Smooth muscle cell (in vitro differentiated cells): ENCODE measurements at regions not wholly inside any gene's neighbourhood (a gene's known extent, or its start where the extent isn't known, plus 50 kb on each side); places are given as distances from the start of the nearest gene placed in this dataset.

Source experiments
- DNase-seq: peaks from one replicate; lab custom pipeline; 2025; ENCODE audit not compliant: unreplicated experiment; lab: John Stamatoyannopoulos, UW
- H2AFZ ChIP-seq: fragments of 200-600 bp; sonication (generic); 2 replicates; pipeline ENCODE4 v1.6.0; 2016; ENCODE audit warnings: antibody characterized with exemption, low read depth, mild to moderate bottlenecking
- H3F3A ChIP-seq: fragments of 200-600 bp; sonication (generic); 2 replicates; pipeline ENCODE4 v1.6.0; 2017; ENCODE audit warnings: antibody characterized with exemption, low read depth
- H3K27ac ChIP-seq: fragments of 200-600 bp; sonication (generic); 2 replicates; pipeline ENCODE4 v1.5.1; 2016; ENCODE audit warnings: low read depth, mild to moderate bottlenecking
- H3K27me3 ChIP-seq: fragments of 200-600 bp; sonication (generic); 2 replicates; pipeline ENCODE4 v1.6.1; 2016; ENCODE audit warnings: low read depth, mild to moderate bottlenecking
- H3K36me3 ChIP-seq: fragments of 200-600 bp; sonication (generic); 2 replicates; pipeline ENCODE4 v1.5.1; 2016; ENCODE audit warnings: low read depth
- H3K4me1 ChIP-seq: fragments of 200-600 bp; sonication (generic); 2 replicates; pipeline ENCODE4 v1.5.1; 2016; ENCODE audit warnings: low read depth
- H3K4me2 ChIP-seq: fragments of 200-600 bp; sonication (generic); 2 replicates; pipeline ENCODE4 v1.6.0; 2016; ENCODE audit warnings: mild to moderate bottlenecking
- H3K4me3 ChIP-seq: fragments of 200-600 bp; sonication (generic); 2 replicates; pipeline ENCODE4 v1.5.1; 2016; ENCODE audit warnings: mild to moderate bottlenecking
- H3K79me2 ChIP-seq: fragments of 200-600 bp; sonication (generic); 2 replicates; pipeline ENCODE4 v1.6.0; 2016; ENCODE audit warnings: low read depth, mild to moderate bottlenecking
- H3K9ac ChIP-seq: fragments of 200-600 bp; sonication (generic); 2 replicates; pipeline ENCODE4 v1.6.0; 2016; ENCODE audit warnings: low read depth
- H3K9me3 ChIP-seq: fragments of 200-600 bp; sonication (generic); replicated peaks from 2 replicates; pipeline ENCODE4 v1.5.1; 2016; ENCODE audit warnings: low read depth
- H4K20me1 ChIP-seq: fragments of 200-600 bp; sonication (generic); 2 replicates; pipeline ENCODE4 v1.6.0; 2016; ENCODE audit warnings: low read depth
- WGBS: methylation state at CpG from one replicate; pipeline ENCODE4 v1.1.7; 2016; ENCODE audit warnings: low lambda C conversion rate; 5-methylcytosine and 5-hydroxymethylcytosine counted together
- TF ChIP-seq, protein P1 (sequence below): fragments of 200-600 bp; sonication (generic); IDR thresholded peaks from 2 replicates; pipeline ENCODE4 v1.5.1; 2017; ENCODE audit warnings: borderline replicate concordance, mild to moderate bottlenecking, antibody characterized with exemption; ENCODE audit not compliant: insufficient read depth, poor library complexity, severe bottlenecking

DNA sequence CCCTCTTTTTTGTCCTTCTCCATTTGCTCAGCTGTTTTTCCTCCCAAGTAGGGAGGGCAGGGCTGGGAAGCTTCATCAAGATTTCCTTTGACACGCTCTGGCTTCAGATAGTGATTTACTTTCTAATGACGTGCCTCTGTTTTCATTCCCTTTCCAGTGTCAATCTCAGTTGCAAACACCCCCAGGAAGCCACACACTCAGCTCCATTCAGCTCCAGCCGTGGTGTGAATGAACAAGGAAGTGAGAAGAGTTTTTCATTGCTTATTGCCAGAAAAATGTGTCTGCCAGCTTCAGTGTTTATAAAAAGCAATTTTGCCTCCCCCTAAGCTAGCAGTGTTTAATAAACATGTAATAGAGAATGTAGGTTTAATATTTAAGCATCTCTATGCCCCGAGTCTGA is 108.7 kb upstream of the DPP6 start:
- no peaks in the 10 kb centered on the region for H4K20me1 ChIP-seq
- no peak overlapping the region for H3K4me3 ChIP-seq
- no peaks in the 10 kb centered on the region for H3K36me3 ChIP-seq
- DNase-seq, result no peak
- WGBS, result 56% methylated on average over 4 of the region's 4 CpGs
- no peaks in the 10 kb centered on the region for H3K9me3 ChIP-seq
- H3K4me2 ChIP-seq, result no peak overlapping the region
- no peaks in the 10 kb centered on the region for H3K4me1 ChIP-seq
- no peaks in the 10 kb centered on the region for H3F3A ChIP-seq
- H3K79me2 ChIP-seq, result no peaks in the 10 kb centered on the region
- TF ChIP-seq, protein P1, sequence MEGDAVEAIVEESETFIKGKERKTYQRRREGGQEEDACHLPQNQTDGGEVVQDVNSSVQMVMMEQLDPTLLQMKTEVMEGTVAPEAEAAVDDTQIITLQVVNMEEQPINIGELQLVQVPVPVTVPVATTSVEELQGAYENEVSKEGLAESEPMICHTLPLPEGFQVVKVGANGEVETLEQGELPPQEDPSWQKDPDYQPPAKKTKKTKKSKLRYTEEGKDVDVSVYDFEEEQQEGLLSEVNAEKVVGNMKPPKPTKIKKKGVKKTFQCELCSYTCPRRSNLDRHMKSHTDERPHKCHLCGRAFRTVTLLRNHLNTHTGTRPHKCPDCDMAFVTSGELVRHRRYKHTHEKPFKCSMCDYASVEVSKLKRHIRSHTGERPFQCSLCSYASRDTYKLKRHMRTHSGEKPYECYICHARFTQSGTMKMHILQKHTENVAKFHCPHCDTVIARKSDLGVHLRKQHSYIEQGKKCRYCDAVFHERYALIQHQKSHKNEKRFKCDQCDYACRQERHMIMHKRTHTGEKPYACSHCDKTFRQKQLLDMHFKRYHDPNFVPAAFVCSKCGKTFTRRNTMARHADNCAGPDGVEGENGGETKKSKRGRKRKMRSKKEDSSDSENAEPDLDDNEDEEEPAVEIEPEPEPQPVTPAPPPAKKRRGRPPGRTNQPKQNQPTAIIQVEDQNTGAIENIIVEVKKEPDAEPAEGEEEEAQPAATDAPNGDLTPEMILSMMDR, result no peak
- no peak overlapping the region for H3K9ac ChIP-seq
- H3K27ac ChIP-seq, result no peak overlapping the region
- H3K27me3 ChIP-seq, result no peaks in the 10 kb centered on the region
- H2AFZ ChIP-seq, result no peak overlapping the region

DNA sequence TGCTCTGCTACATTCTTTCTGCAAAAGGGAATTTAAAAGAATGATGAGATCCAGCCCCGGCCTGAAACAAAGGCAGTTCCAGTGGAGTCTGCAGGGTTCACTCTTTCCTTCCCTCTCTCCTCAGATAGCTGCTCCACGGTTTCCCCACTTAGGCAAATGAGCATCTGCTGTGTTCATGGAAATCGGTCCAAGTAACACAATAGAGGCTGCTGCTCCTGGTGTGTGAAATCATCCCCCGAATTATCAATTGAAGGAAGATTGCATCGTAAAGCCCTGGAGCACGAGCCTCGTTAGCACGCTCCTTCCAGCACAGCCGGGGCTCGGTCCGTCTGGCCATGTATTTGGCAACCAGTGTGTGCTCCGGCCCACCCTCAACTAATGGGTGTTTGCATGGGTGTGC is 108.3 kb upstream of the DPP6 start:
- H3K4me3 ChIP-seq, result no peak overlapping the region
- H3F3A ChIP-seq, result no peaks in the 10 kb centered on the region
- no peaks in the 10 kb centered on the region for H3K79me2 ChIP-seq
- TF ChIP-seq, protein P1, result no peak
- H3K4me2 ChIP-seq, result no peak overlapping the region
- WGBS, result 83% methylated on average over 12 of the region's 12 CpGs
- no peaks in the 10 kb centered on the region for H3K36me3 ChIP-seq
- H4K20me1 ChIP-seq, result no peaks in the 10 kb centered on the region
- H3K9ac ChIP-seq, result no peak overlapping the region
- H3K9me3 ChIP-seq, result no peaks in the 10 kb centered on the region
- no peak overlapping the region for H2AFZ ChIP-seq
- H3K27me3 ChIP-seq, result no peaks in the 10 kb centered on the region
- no peaks in the 10 kb centered on the region for H3K4me1 ChIP-seq
- no peak overlapping the region for H3K27ac ChIP-seq
- no peak for DNase-seq

- Histone ChIP-seq H2AFZ (no peak overlapping the region), H3K4me3 (no peak overlapping the region), H3K4me1 (no peaks in the 10 kb centered on the region), H3K36me3 (no peaks in the 10 kb centered on the region), H3K9ac (no peak overlapping the region), H3K27ac (no peak overlapping the region), H3K4me2 (no peak overlapping the region), H3K79me2 (no peaks in the 10 kb centered on the region), H3K27me3 (no peaks in the 10 kb centered on the region), H3K9me3 (no peaks in the 10 kb centered on the region), H4K20me1 (no peaks in the 10 kb centered on the region), H3F3A (no peaks in the 10 kb centered on the region)
- no peak for DNase-seq
- TF ChIP-seq, protein P1, result no peak
- WGBS, result 81% methylated on average over 2 of the region's 2 CpGs
Measured at GRCh38 chr7:153948060-153948459, 104.1 kb upstream of the DPP6 start.

DNA sequence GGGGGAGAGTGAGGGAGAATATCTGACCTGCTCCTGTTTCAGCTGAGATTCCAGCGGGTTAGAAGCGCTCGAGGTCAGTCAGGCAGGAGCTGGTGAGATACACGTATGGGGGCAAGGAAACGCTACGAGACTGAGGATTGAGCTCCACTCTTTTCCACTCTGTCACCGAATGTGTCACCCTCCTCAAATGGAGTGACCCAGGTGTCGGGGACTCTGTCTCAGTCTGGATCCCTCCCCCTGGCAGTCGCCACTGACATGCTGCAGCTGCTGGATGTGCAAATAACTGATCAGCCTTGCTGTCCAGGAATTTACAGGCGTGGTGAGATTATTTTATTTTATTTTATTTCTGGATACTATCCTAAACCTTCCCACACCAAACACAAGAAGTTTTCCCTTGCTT is 100.9 kb upstream of the DPP6 start:
- no peak overlapping the region for H3K4me3 ChIP-seq
- H3F3A ChIP-seq, result no peaks in the 10 kb centered on the region
- H4K20me1 ChIP-seq, result no peaks in the 10 kb centered on the region
- no peak overlapping the region for H3K4me2 ChIP-seq
- no peaks in the 10 kb centered on the region for H3K79me2 ChIP-seq
- H3K4me1 ChIP-seq, result no peaks in the 10 kb centered on the region
- H3K27me3 ChIP-seq, result no peaks in the 10 kb centered on the region
- H3K9ac ChIP-seq, result no peak overlapping the region
- TF ChIP-seq, protein P1, result no peak
- no peaks in the 10 kb centered on the region for H3K9me3 ChIP-seq
- no peak overlapping the region for H3K27ac ChIP-seq
- no peak overlapping the region for H2AFZ ChIP-seq
- no peak for DNase-seq
- no peaks in the 10 kb centered on the region for H3K36me3 ChIP-seq
- 73% methylated on average over 10 of the region's 10 CpGs for WGBS
